HepG2 (cell line): ENCODE measurements at regions not wholly inside any gene's neighbourhood (a gene's known extent, or its start where the extent isn't known, plus 50 kb on each side); places are given as distances from the start of the nearest gene placed in this dataset.

ENCODE experiments used
- CBX5 ChIP-seq: sonication (generic); formaldehyde crosslinking; IDR thresholded peaks from 2 replicates; pipeline ENCODE4 v1.4.0; 2020; ENCODE audit warnings: missing genetic modification reagents, borderline replicate concordance
- CREM ChIP-seq, 2 experiments: sonication (generic) in 1 of 2; formaldehyde crosslinking in 1 of 2; IDR thresholded peaks; 2 replicates each; pipeline versions ENCODE4 v1.4.0 to v1.6.1; 2016 to 2020; ENCODE audit warnings: antibody characterized with exemption in 1 of 2, mild to moderate bottlenecking in 1 of 2, missing genetic modification reagents in 1 of 2
- FOXC1 ChIP-seq: sonication (generic); formaldehyde crosslinking; IDR thresholded peaks from 2 replicates; pipeline ENCODE4 v1.8.0; 2022; ENCODE audit warnings: mild to moderate bottlenecking, missing genetic modification reagents, borderline replicate concordance
- GATAD2A ChIP-seq: IDR thresholded peaks from 2 replicates; pipeline ENCODE4 v1.6.1; 2016
- GZF1 ChIP-seq: sonication (generic); formaldehyde crosslinking; IDR thresholded peaks from 2 replicates; pipeline ENCODE4 v1.5.1; 2020; ENCODE audit warnings: mild to moderate bottlenecking, missing genetic modification reagents
- HNRNPK ChIP-seq: fragments of 200-400 bp; formaldehyde crosslinking; IDR thresholded peaks from 2 replicates; pipeline ENCODE4 v1.6.1; 2018; ENCODE audit warnings: low read length, low read depth, moderate library complexity, mild to moderate bottlenecking; ENCODE audit not compliant: poor library complexity, severe bottlenecking
- KDM5B ChIP-seq: sonication (generic); formaldehyde crosslinking; IDR thresholded peaks from 2 replicates; pipeline ENCODE4 v1.4.0; 2020; ENCODE audit warnings: missing genetic modification reagents, mild to moderate bottlenecking, borderline replicate concordance
- KDM6A ChIP-seq: IDR thresholded peaks from 2 replicates; pipeline ENCODE4 v1.6.1; 2016; ENCODE audit warnings: low read depth
- LCORL ChIP-seq, 2 experiments: fragments of 450-650 bp in 1 of 2; sonication (generic) in 1 of 2; formaldehyde crosslinking in 1 of 2; IDR thresholded peaks; 2 replicates each; pipeline versions ENCODE4 v1.5.0 to v1.6.1; 2017 to 2020; ENCODE audit warnings: antibody characterized with exemption in 1 of 2, missing genetic modification reagents in 1 of 2
- MAFF ChIP-seq: IDR thresholded peaks from 2 replicates; pipeline ENCODE4 v1.6.1; 2011; ENCODE audit warnings: low read depth, low read length, improper control_type of control experiment
- NCOR1 ChIP-seq: fragments of 200-600 bp; sonication (generic); IDR thresholded peaks from 2 replicates; pipeline ENCODE4 v1.7.0; 2017; ENCODE audit warnings: antibody characterized with exemption, low read length, borderline replicate concordance
- NR2F6 ChIP-seq, 2 experiments: IDR thresholded peaks; 2 replicates each; pipeline ENCODE4 v1.6.1; 2016; ENCODE audit warnings: antibody characterized with exemption in 1 of 2, mild to moderate bottlenecking in 1 of 2
- SAFB2 ChIP-seq: sonication (generic); formaldehyde crosslinking; IDR thresholded peaks from 2 replicates; pipeline ENCODE4 v1.5.1; 2020; ENCODE audit warnings: missing genetic modification reagents, low read depth, mild to moderate bottlenecking, borderline replicate concordance
- SNAPC2 ChIP-seq: sonication (generic); formaldehyde crosslinking; IDR thresholded peaks from 2 replicates; pipeline ENCODE4 v1.8.1; 2022; ENCODE audit warnings: mild to moderate bottlenecking, missing genetic modification reagents
- SRF ChIP-seq: IDR thresholded peaks from 2 replicates; pipeline ENCODE4 v1.6.1; 2011; ENCODE audit warnings: mild to moderate bottlenecking, low read depth, low read length, moderate library complexity
- TARDBP ChIP-seq: sonication (generic); formaldehyde crosslinking; IDR thresholded peaks from 2 replicates; pipeline ENCODE4 v1.8.0; 2022; ENCODE audit warnings: mild to moderate bottlenecking, missing genetic modification reagents
- TEAD2 ChIP-seq: sonication (generic); formaldehyde crosslinking; IDR thresholded peaks from 2 replicates; pipeline ENCODE4 v1.9.0; 2021; ENCODE audit warnings: missing genetic modification reagents
- THAP8 ChIP-seq: sonication (generic); formaldehyde crosslinking; IDR thresholded peaks from 2 replicates; pipeline ENCODE4 v1.5.1; 2020; ENCODE audit warnings: missing genetic modification reagents, mild to moderate bottlenecking, borderline replicate concordance
- XBP1 ChIP-seq: sonication (generic); formaldehyde crosslinking; IDR thresholded peaks from 2 replicates; pipeline ENCODE4 v1.5.0; 2020; ENCODE audit warnings: missing genetic modification reagents
- ZFP1 ChIP-seq: IDR thresholded peaks from 2 replicates; pipeline ENCODE4 v1.6.1; 2016
- ZNF17 ChIP-seq: sonication (generic); formaldehyde crosslinking; IDR thresholded peaks from 2 replicates; pipeline ENCODE4 v1.5.0; 2020; ENCODE audit warnings: mild to moderate bottlenecking, missing genetic modification reagents
- ZNF253 ChIP-seq: sonication (generic); formaldehyde crosslinking; IDR thresholded peaks from 2 replicates; pipeline ENCODE4 v1.8.0; 2022; ENCODE audit warnings: mild to moderate bottlenecking, missing genetic modification reagents, borderline replicate concordance
- ZNF431 ChIP-seq: sonication (generic); formaldehyde crosslinking; IDR thresholded peaks from 2 replicates; pipeline ENCODE4 v1.9.0; 2022; ENCODE audit warnings: missing genetic modification reagents, low read depth, mild to moderate bottlenecking, borderline replicate concordance
- ZNF574 ChIP-seq: sonication (generic); formaldehyde crosslinking; IDR thresholded peaks from 2 replicates; pipeline ENCODE4 v1.4.0; 2020; ENCODE audit warnings: missing genetic modification reagents
- ZNF607 ChIP-seq: sonication (generic); formaldehyde crosslinking; IDR thresholded peaks from 2 replicates; pipeline ENCODE4 v1.5.1; 2020; ENCODE audit warnings: missing genetic modification reagents, mild to moderate bottlenecking, borderline replicate concordance
- ZNF737 ChIP-seq: sonication (generic); formaldehyde crosslinking; IDR thresholded peaks from 2 replicates; pipeline ENCODE4 v1.5.0; 2020; ENCODE audit warnings: missing genetic modification reagents, mild to moderate bottlenecking, borderline replicate concordance
- ZNF788 ChIP-seq: sonication (generic); formaldehyde crosslinking; IDR thresholded peaks from 2 replicates; pipeline ENCODE4 v1.5.0; 2020; ENCODE audit warnings: mild to moderate bottlenecking, missing genetic modification reagents, borderline replicate concordance
- TF ChIP-seq, protein P1 (sequence below): sonication (generic); formaldehyde crosslinking; IDR thresholded peaks from 2 replicates; pipeline ENCODE4 v1.4.0; 2020; ENCODE audit warnings: mild to moderate bottlenecking, low read depth, missing genetic modification reagents

DNA sequence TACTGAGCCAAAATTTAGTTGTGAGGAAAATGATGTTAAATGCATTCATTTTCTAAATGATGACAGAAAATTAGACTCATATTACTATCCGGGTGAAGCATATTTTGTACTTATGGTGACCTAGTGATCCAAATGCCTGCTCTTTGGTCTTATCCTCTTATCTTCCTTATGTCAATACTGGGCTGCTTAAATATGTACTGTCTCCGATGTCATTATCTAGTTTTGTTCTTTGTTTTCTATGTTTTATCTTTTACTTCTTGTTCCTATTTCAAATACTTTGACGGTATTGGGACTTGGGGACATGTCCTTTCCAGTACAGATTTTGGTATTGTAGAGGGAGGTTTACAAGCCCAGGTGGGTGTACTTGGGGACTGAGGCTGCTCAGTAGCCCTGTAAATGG lies 124.6 kb upstream of the ESR1 start (continued):
- TF ChIP-seq THAP8 (CRISPR knock-in tag) (no peak), MAFF (no peak), ZNF607 (CRISPR knock-in tag) (no peak), FOXC1 (CRISPR knock-in tag) (no peak), KDM6A (CRISPR knock-in tag) (no peak), ZNF253 (CRISPR knock-in tag) (no peak), NR2F6 (IDR thresholded peaks at IDR 0.05) (peak; percentile 23), NR2F6 (CRISPR knock-in tag; IDR thresholded peaks at IDR 0.05) (0 out of 2 replicates have a peak, but pooled peaks have one; percentile 39), GZF1 (no peak), LCORL (IDR thresholded peaks at IDR 0.05) (no peak), LCORL (CRISPR knock-in tag; IDR thresholded peaks at IDR 0.05) (0 out of 2 replicates have a peak, but pooled peaks have one; percentile 30), HNRNPK (no peak), SRF (no peak), ZNF431 (CRISPR knock-in tag) (no peak), KDM5B (CRISPR knock-in tag) (no peak), ZNF737 (CRISPR knock-in tag) (no peak), CBX5 (no peak), NCOR1 (no peak), XBP1 (CRISPR knock-in tag) (no peak), SAFB2 (no peak), ZNF788 (CRISPR knock-in tag) (no peak), SNAPC2 (CRISPR knock-in tag) (no peak), ZFP1 (no peak), GATAD2A (CRISPR knock-in tag) (peak; percentile 45), ZNF17 (CRISPR knock-in tag) (no peak), TEAD2 (CRISPR knock-in tag) (no peak), CREM (IDR thresholded peaks at IDR 0.05) (peak; percentile 50; the same call in 1 of the 2 replicates), CREM (CRISPR knock-in tag; IDR thresholded peaks at IDR 0.05) (no peak), ZNF574 (CRISPR knock-in tag) (no peak), TARDBP (CRISPR knock-in tag) (peak; percentile 37; the same call in 1 of the 2 replicates)
- TF ChIP-seq, protein P1, sequence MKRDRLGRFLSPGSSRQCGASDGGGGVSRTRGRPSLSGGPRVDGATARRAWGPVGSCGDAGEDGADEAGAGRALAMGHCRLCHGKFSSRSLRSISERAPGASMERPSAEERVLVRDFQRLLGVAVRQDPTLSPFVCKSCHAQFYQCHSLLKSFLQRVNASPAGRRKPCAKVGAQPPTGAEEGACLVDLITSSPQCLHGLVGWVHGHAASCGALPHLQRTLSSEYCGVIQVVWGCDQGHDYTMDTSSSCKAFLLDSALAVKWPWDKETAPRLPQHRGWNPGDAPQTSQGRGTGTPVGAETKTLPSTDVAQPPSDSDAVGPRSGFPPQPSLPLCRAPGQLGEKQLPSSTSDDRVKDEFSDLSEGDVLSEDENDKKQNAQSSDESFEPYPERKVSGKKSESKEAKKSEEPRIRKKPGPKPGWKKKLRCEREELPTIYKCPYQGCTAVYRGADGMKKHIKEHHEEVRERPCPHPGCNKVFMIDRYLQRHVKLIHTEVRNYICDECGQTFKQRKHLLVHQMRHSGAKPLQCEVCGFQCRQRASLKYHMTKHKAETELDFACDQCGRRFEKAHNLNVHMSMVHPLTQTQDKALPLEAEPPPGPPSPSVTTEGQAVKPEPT (CRISPR knock-in tag) = no peak
